ENCODE measurements at regions not wholly inside any gene's neighbourhood (a gene's known extent, or its start where the extent isn't known, plus 50 kb on each side); places are given as distances from the start of the nearest gene placed in this dataset.

DNA sequence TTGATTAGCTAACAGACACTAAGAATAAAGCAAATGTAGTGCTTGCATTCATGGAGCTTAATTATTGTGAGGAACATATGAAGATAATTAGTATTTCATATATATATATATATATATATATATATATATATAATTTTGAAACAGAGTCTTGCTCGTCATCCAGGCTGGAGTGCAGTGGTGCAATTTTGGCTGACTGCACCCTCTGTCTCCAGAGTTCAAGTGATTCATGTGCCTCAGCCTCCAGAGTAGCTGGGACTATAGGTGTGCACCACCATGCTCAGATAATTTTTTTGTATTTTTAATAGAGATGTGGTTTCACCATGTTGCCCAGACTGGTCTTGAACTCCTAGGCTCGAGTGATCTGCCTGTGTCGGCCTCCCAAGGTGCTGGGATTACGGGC lies 1091.6 kb upstream of the TMEM132C start:
- no peak overlapping the region for H2AK5ac ChIP-seq (ENCODE audit: low read depth, low read length)

More for the DNA sequence above, 1091.6 kb upstream of the TMEM132C start:
- no peak overlapping the region for H3K9ac ChIP-seq (replicated peaks in 1 of 4; ENCODE audit: extremely low read depth in 1 of 4, low read depth in 3 of 4, low read length in 3 of 4)
- TF ChIP-seq BACH1 (IDR thresholded peaks at IDR 0.05; ENCODE audit: low read length): no peak
- TF ChIP-seq SUZ12 (IDR thresholded peaks at IDR 0.05; ENCODE audit: low read length): no peak
- TF ChIP-seq, protein P1, sequence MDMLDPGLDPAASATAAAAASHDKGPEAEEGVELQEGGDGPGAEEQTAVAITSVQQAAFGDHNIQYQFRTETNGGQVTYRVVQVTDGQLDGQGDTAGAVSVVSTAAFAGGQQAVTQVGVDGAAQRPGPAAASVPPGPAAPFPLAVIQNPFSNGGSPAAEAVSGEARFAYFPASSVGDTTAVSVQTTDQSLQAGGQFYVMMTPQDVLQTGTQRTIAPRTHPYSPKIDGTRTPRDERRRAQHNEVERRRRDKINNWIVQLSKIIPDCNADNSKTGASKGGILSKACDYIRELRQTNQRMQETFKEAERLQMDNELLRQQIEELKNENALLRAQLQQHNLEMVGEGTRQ (IDR thresholded peaks at IDR 0.05; ENCODE audit: low read length): no peak
- TF ChIP-seq TBP (IDR thresholded peaks at IDR 0.05; ENCODE audit: low read depth, low read length): no peak
- TF ChIP-seq KDM5A (IDR thresholded peaks at IDR 0.05; ENCODE audit: low read length): no peak
- TF ChIP-seq JUN (IDR thresholded peaks at IDR 0.05; ENCODE audit: low read depth, low read length): no peak
- TF ChIP-seq CTBP2 (IDR thresholded peaks at IDR 0.05; ENCODE audit: borderline replicate concordance, insufficient read depth, insufficient read length, low read length): no peak
- no peaks in the 10 kb centered on the region for H3K36me3 ChIP-seq (ENCODE audit: control insufficient read depth in 2 of 4, insufficient read depth in 4 of 4, low read length in 3 of 4)
- 91% methylated on average over 4 of the region's 4 CpGs; no CpG with 5 or more reads in 1 of the 2 experiments for WGBS, 2 experiments (ENCODE audit: extremely low coverage in 1 of 2, insufficient coverage in 1 of 2, insufficient read length in 1 of 2, insufficient replicate concordance in 2 of 2, low coverage in 1 of 2, low lambda C conversion rate in 2 of 2, missing lambda C conversion rate in 1 of 2)
- H2BK120ac ChIP-seq (replicated peaks; ENCODE audit: low read depth, low read length): no peak overlapping the region
- H2BK20ac ChIP-seq (ENCODE audit: low read length): no peak overlapping the region
- ChIA-PET POLR2A (ENCODE audit: partially characterized antibody) (no interaction called here), CTCF (ENCODE audit: partially characterized antibody) (no interaction called here)
- no peaks in the 10 kb centered on the region for H3K79me2 ChIP-seq (ENCODE audit: control insufficient read depth in 1 of 2, insufficient read depth in 2 of 2, low read length in 2 of 2)
- no peak overlapping the region for H2AFZ ChIP-seq (ENCODE audit: low read length)
- H2BK15ac ChIP-seq (ENCODE audit: low read length): no peak overlapping the region
- H4K5ac ChIP-seq (ENCODE audit: insufficient read length, low read depth, low read length): no peak overlapping the region
- H3K14ac ChIP-seq (ENCODE audit: insufficient read length): no peak overlapping the region
- no peak overlapping the region for H3K56ac ChIP-seq (replicated peaks; ENCODE audit: insufficient read length, low read depth, low read length)
- H3K23me2 ChIP-seq (ENCODE audit: low read depth, low read length): no peaks in the 10 kb centered on the region; the same call in 1 of the 2 replicates
- H3K4me2 ChIP-seq (ENCODE audit: insufficient read depth in 1 of 2, low read depth in 2 of 2, low read length in 2 of 2): no peak overlapping the region
- no peaks in the 10 kb centered on the region for H3K27me3 ChIP-seq (replicated peaks in 1 of 4; ENCODE audit: control insufficient read depth in 3 of 4, extremely low read depth in 1 of 4, insufficient read depth in 3 of 4, low read length in 3 of 4)
- H3K9me3 ChIP-seq (ENCODE audit: insufficient read depth in 2 of 2, low read depth in 1 of 2, low read length in 1 of 2): peaks cover 7 to 9% of the 10 kb centered on the region in 2 experiments; a peak in 2 of 4 replicates
- FAIRE-seq (no peak), DNase-seq (ENCODE audit: low read depth in 1 of 2, low spot score in 2 of 2) (no peak)
- H3K27ac ChIP-seq (ENCODE audit: low read depth, low read length): no peak overlapping the region
- H4K20me1 ChIP-seq (replicated peaks in 1 of 2; ENCODE audit: control insufficient read depth in 1 of 2, insufficient read depth in 2 of 2, low read length in 2 of 2): no peaks in the 10 kb centered on the region
- H2BK12ac ChIP-seq (ENCODE audit: low read depth, low read length): no peak overlapping the region
- H3K18ac ChIP-seq (ENCODE audit: extremely low read depth, low read length): no peak overlapping the region
- H4K8ac ChIP-seq (ENCODE audit: extremely low read depth, insufficient read depth, low read length): no peak overlapping the region
- no peak overlapping the region for H4K91ac ChIP-seq (replicated peaks; ENCODE audit: insufficient read length, low read length)
- no peaks in the 10 kb centered on the region for H3K4me1 ChIP-seq (replicated peaks in 1 of 4; ENCODE audit: control insufficient read depth in 3 of 4, insufficient read depth in 4 of 4, low read length in 3 of 4)
- no peak overlapping the region for H3K23ac ChIP-seq (ENCODE audit: insufficient read length)
- H2BK5ac ChIP-seq (ENCODE audit: low read depth, low read length): no peak overlapping the region
- H3K4ac ChIP-seq (replicated peaks; ENCODE audit: insufficient read length, low read depth, low read length): no peak overlapping the region
- H3K79me1 ChIP-seq (ENCODE audit: low read depth, low read length): no peaks in the 10 kb centered on the region
- H3K4me3 ChIP-seq (ENCODE audit: extremely low read depth in 1 of 4, insufficient read depth in 2 of 4, low read depth in 3 of 4, low read length in 4 of 4): no peak overlapping the region
